ENCODE measurements at regions not wholly inside any gene's neighbourhood (a gene's known extent, or its start where the extent isn't known, plus 50 kb on each side); places are given as distances from the start of the nearest gene placed in this dataset.

- no peak for DNase-seq
These were observed 947.1 kb upstream of the MIR17HG start for GRCh38 chr13:90400372-90400771.

DNA sequence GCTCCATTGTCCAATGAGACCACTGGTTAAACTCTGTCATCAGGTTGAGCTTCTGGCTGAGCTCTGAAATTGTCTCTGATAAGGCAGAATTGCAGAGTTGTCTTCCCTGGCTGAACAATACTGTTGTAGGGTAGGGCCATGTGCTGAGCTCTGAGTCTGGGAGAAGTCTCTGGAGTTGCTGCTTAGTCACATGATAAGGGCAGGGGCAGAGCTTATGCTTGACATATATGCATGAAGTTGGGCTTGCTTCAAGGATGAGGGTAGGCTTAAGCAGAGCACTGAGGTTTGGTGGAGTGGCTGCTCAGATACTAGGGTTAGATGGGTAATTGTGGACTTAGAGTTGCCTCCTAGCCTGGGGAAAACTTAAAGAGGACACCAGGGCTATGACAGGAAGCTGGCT is 946.3 kb upstream of the MIR17HG start:
- no peak for DNase-seq

GRCh38 chr13:90402102-90402501 is 945.4 kb upstream of the MIR17HG start:
- no peak for DNase-seq

- DNase-seq, result no peak
These were observed 944.9 kb upstream of the MIR17HG start for GRCh38 chr13:90402613-90403012.

- DNase-seq, result no peak
These were observed 944.0 kb upstream of the MIR17HG start for GRCh38 chr13:90403330-90404082.

GRCh38 chr13:90405301-90405700 is 942.2 kb upstream of the MIR17HG start:
- no peak for DNase-seq

- no peak for DNase-seq
These were observed 934.5 kb upstream of the MIR17HG start for GRCh38 chr13:90412980-90413379.

GRCh38 chr13:90413548-90413947 is 933.9 kb upstream of the MIR17HG start:
- DNase-seq, result no peak

GRCh38 chr13:90414691-90415596 is 932.5 kb upstream of the MIR17HG start:
- no peak for DNase-seq

GRCh38 chr13:90415902-90416301 is 931.6 kb upstream of the MIR17HG start:
- no peak for DNase-seq

DNA sequence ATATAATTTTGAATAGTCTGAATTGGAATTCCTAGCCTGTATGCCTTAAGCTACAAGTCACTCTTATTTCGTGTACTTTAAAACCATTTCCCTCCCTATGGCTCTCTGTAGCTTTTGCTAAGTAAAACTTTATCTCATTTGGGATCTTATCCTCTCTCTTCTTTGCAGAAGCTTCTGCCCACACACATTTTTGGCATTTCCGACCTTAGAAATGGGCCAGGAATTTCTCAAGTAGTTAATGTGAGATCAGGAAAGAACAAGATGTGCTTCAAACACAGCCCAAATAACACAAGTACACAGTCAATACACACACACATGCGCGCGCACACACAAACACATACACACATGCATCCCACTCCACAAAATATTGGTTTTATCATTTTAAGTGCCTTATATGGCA is 931.0 kb upstream of the MIR17HG start:
- no peak for DNase-seq

- no peak for DNase-seq
These were observed 930.5 kb upstream of the MIR17HG start for GRCh38 chr13:90416938-90417337.

DNA sequence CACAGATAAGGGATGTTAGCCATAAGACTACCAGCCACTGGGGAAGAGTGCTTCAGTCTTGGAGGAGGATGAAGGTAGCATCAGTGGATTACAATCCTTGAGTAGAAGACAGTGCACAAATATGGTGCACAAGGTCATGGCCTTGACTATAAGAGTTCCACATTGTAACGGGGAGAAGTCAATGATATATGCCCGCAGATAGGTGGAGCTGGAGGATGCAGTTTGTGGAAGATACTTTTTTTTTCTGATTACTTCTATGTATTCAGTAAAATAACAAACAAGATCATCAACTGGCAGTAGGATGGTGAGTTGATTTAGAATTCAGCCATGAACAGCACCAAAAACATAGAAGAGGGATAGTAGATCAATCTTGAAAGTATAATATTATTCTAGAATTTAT is 926.8 kb upstream of the MIR17HG start:
- no peak for DNase-seq

- no peak for DNase-seq
These were observed 919.9 kb upstream of the MIR17HG start for GRCh38 chr13:90427322-90428272.

DNA sequence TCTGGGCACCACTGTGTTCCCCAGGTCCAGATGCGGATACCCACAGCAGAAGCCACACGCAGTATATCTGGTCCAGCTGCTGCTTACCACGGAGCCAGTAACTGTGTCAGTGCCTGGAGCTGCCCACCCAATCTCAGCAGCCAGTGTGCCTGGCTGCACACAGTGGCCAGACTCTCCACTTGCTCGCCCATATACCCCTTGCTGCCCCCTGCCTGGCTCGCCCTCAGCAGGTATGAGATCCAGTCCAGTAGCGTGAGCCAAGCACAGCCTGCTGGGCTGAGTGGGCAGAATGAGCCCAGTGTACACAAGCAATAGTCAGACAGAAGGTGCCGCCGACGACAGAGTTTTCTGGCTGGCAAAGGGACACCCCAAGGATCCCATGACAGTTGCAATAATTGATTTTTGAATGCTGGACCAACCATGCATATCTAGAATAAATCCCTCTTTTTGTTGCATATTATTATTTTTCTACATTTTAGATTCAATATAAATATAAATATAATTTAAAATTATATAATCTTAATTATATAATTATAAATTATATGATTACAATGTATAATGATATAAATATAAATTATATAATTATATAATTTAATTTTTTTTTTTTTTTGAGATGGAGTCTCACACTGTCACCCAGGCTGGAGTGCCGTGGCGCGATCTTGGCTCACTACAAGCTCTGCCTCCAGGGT is 918.8 kb upstream of the MIR17HG start:
- no peak for DNase-seq

- no peak for DNase-seq
These were observed 917.4 kb upstream of the MIR17HG start for GRCh38 chr13:90430127-90430526.

- no peak for DNase-seq
These were observed 910.8 kb upstream of the MIR17HG start for GRCh38 chr13:90436697-90437096.

DNA sequence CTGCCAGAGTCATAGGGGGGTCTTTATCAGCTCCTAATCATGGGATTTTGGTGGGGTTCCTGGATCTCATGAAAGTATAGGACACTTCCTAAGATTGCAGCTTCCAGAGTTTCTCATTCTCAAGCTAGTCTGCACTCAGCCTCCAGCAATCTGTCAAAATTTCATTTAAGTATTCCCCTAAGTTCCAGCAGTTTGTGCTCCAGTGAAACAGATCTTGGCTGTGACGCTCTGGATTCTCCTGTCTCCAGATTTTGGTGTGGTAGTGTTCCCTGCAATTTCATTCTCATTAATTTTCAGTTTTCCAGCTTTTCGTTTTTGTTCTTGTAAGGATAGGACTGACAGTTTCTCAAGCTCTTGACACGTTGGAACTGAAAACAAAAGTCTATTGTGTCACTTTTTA is 908.9 kb upstream of the MIR17HG start:
- no peak for DNase-seq

GRCh38 chr13:90443268-90443667 is 904.2 kb upstream of the MIR17HG start:
- DNase-seq, result no peak

GRCh38 chr13:90444232-90444631 is 903.3 kb upstream of the MIR17HG start:
- DNase-seq, result no peak

GRCh38 chr13:90445179-90445578 is 902.3 kb upstream of the MIR17HG start:
- no peak for DNase-seq

DNA sequence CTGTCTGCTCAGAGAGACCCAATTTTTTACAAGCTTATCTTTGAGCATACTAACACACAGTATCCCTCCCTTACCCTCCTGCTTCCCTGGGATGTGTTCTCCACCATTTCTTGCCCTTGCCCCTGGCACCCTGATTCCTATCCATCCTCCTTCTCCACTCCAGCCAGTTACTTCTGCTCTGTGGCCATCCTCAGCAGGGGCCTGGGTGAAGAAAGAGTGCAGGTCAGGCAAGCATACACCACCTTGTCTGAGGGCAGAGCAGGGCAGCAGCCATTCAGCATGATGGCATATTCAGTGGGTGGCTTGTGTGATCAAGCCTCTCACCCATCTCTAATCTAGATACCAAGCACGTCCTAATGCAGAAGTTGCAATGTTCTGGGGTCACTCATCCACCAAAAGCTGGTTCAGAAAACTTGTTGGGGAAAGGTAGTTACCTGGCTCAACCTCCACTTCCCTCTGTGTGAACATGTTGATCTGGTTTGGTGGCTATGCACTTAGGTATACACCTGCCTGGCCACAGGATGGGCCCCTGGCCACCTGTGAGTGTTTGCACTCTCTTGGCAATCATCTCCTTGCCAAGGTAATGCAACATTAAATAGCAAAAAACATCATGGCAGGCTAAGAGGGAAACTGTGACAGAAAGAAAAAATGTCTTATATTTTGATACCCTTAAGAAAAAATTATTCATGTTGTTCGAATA is 900.3 kb upstream of the MIR17HG start:
- no peak for DNase-seq
